H9 (cell line): ENCODE measurements at regions not wholly inside any gene's neighbourhood (a gene's known extent, or its start where the extent isn't known, plus 50 kb on each side); places are given as distances from the start of the nearest gene placed in this dataset.

Source experiments
- DNase-seq: peaks from one replicate; pipeline ENCODE4 v3.0.0-alpha.2; 2017
- H2AFZ ChIP-seq: one replicate; pipeline ENCODE4 v1.6.1; 2013; ENCODE audit warnings: mild to moderate bottlenecking, low read length, control low read depth, moderate library complexity
- H2AK5ac ChIP-seq: 2 replicates; pipeline ENCODE4 v1.6.1; 2013; ENCODE audit warnings: low read length, control low read depth, mixed read lengths; ENCODE audit not compliant: insufficient read length
- H2BK120ac ChIP-seq: one replicate; pipeline ENCODE4 v1.6.1; 2013; ENCODE audit warnings: low read depth, mild to moderate bottlenecking, low read length, control low read depth, inconsistent platforms; ENCODE audit not compliant: poor library complexity, severe bottlenecking
- H2BK12ac ChIP-seq: 2 replicates; pipeline ENCODE4 v1.6.1; 2013; ENCODE audit warnings: low read length, control low read depth, mixed read lengths, low read depth; ENCODE audit not compliant: insufficient read length
- H2BK15ac ChIP-seq: 2 replicates; pipeline ENCODE4 v1.6.1; 2013; ENCODE audit warnings: low read depth, low read length, control low read depth
- H2BK20ac ChIP-seq: one replicate; pipeline ENCODE4 v1.6.1; 2013; ENCODE audit warnings: low read depth, mild to moderate bottlenecking, low read length, control low read depth, inconsistent platforms; ENCODE audit not compliant: poor library complexity, severe bottlenecking
- H2BK5ac ChIP-seq: 2 replicates; pipeline ENCODE4 v1.6.1; 2013; ENCODE audit warnings: low read length, control low read depth, mixed read lengths; ENCODE audit not compliant: insufficient read length
- H3K14ac ChIP-seq: 2 replicates; pipeline ENCODE4 v1.6.1; 2013; ENCODE audit warnings: low read length, control low read depth; ENCODE audit not compliant: insufficient read depth
- H3K18ac ChIP-seq: 2 replicates; pipeline ENCODE4 v1.6.1; 2013; ENCODE audit warnings: low read depth, mild to moderate bottlenecking, mixed read lengths, low read length, control low read depth; ENCODE audit not compliant: insufficient read length
- H3K23ac ChIP-seq: 2 replicates; pipeline ENCODE4 v1.6.1; 2013; ENCODE audit warnings: low read length, control low read depth, mixed read lengths, low read depth; ENCODE audit not compliant: insufficient read length
- H3K23me2 ChIP-seq: 2 replicates; pipeline ENCODE4 v1.6.1; 2013; ENCODE audit warnings: low read depth, mild to moderate bottlenecking, mixed read lengths, low read length, control low read depth; ENCODE audit not compliant: insufficient read length, poor library complexity, severe bottlenecking
- H3K27ac ChIP-seq: 2 replicates; pipeline ENCODE4 v1.5.1; 2013; ENCODE audit warnings: low read length, control low read depth, mixed read lengths, low read depth; ENCODE audit not compliant: insufficient read length
- H3K27me3 ChIP-seq: 2 replicates; pipeline ENCODE4 v1.6.1; 2013; ENCODE audit warnings: low read length, control low read depth, inconsistent platforms; ENCODE audit not compliant: insufficient read depth
- H3K4ac ChIP-seq: 2 replicates; pipeline ENCODE4 v1.6.1; 2013; ENCODE audit warnings: low read depth, mild to moderate bottlenecking, control low read depth, inconsistent platforms, low read length, moderate library complexity
- H3K4me1 ChIP-seq: 2 replicates; pipeline ENCODE4 v1.6.1; 2013; ENCODE audit warnings: low read length, control low read depth, inconsistent platforms; ENCODE audit not compliant: insufficient read depth
- H3K4me2 ChIP-seq: 2 replicates; pipeline ENCODE4 v1.6.1; 2013; ENCODE audit warnings: low read length, control low read depth, mixed read lengths; ENCODE audit not compliant: insufficient read length, insufficient read depth
- H3K56ac ChIP-seq: 2 replicates; pipeline ENCODE4 v1.6.1; 2013; ENCODE audit warnings: low read depth, mild to moderate bottlenecking, mixed read lengths, low read length, control low read depth; ENCODE audit not compliant: insufficient read length
- H3K79me1 ChIP-seq: 2 replicates; pipeline ENCODE4 v1.6.1; 2013; ENCODE audit warnings: low read depth, mild to moderate bottlenecking, moderate library complexity, low read length, control low read depth, inconsistent platforms; ENCODE audit not compliant: insufficient read depth, poor library complexity, severe bottlenecking
- H3K79me2 ChIP-seq: 2 replicates; pipeline ENCODE4 v1.6.1; 2013; ENCODE audit warnings: low read length, control low read depth, inconsistent platforms; ENCODE audit not compliant: insufficient read depth
- H3K9ac ChIP-seq: 2 replicates; pipeline ENCODE4 v1.6.1; 2013; ENCODE audit warnings: low read length, control low read depth, mixed read lengths; ENCODE audit not compliant: insufficient read length; ENCODE audit errors: extremely low read depth
- H3K9me3 ChIP-seq: one replicate; pipeline ENCODE4 v1.6.1; 2013; ENCODE audit warnings: low read depth, low read length, inconsistent platforms; ENCODE audit not compliant: control insufficient read depth
- H3T11ph ChIP-seq: one replicate; pipeline ENCODE4 v1.6.1; 2013; ENCODE audit warnings: mild to moderate bottlenecking, low read length, control low read depth, inconsistent platforms
- H4K20me1 ChIP-seq: one replicate; pipeline ENCODE4 v1.6.1; 2013; ENCODE audit not compliant: control insufficient read depth, insufficient read length, insufficient read depth
- H4K5ac ChIP-seq: 2 replicates; pipeline ENCODE4 v1.6.1; 2013; ENCODE audit warnings: low read depth, mild to moderate bottlenecking, mixed read lengths, low read length, control low read depth; ENCODE audit not compliant: insufficient read length
- H4K8ac ChIP-seq: replicated peaks from 2 replicates; pipeline ENCODE4 v1.6.1; 2013; ENCODE audit warnings: low read length, control low read depth, mixed read lengths, low read depth; ENCODE audit not compliant: insufficient read length
- H4K91ac ChIP-seq: 2 replicates; pipeline ENCODE4 v1.6.1; 2013; ENCODE audit warnings: low read depth, mild to moderate bottlenecking, moderate library complexity, mixed read lengths, low read length, control low read depth; ENCODE audit not compliant: insufficient read length
- H3K27ac Mint-ChIP-seq, 3 experiments: 2 replicates in 2 of 3; 3 replicates in 1 of 3; pipeline ENCODE4 v1.8.0; 2020 to 2021; ENCODE audit warnings: mixed read lengths in 3 of 3, mild to moderate bottlenecking in 1 of 3, moderate library complexity in 1 of 3
- H3K27me3 Mint-ChIP-seq: 2 replicates; pipeline ENCODE4 v1.8.0; 2021; ENCODE audit warnings: low read depth, mild to moderate bottlenecking, moderate library complexity, mixed read lengths
- H3K36me3 Mint-ChIP-seq, 3 experiments: 2 replicates in 2 of 3; 3 replicates in 1 of 3; pipeline ENCODE4 v1.8.0; 2020 to 2021; ENCODE audit warnings: low read depth in 3 of 3, mixed read lengths in 3 of 3; ENCODE audit not compliant: insufficient read depth in 1 of 3
- H3K4me1 Mint-ChIP-seq, 2 experiments: 2 replicates each; pipeline ENCODE4 v1.8.0; 2020; ENCODE audit warnings: mixed read lengths in 2 of 2
- H3K4me3 Mint-ChIP-seq, 2 experiments: 2 replicates in 1 of 2; 3 replicates in 1 of 2; pipeline ENCODE4 v1.8.0; 2020 to 2021; ENCODE audit warnings: mild to moderate bottlenecking in 2 of 2, mixed read lengths in 2 of 2, moderate library complexity in 1 of 2
- H3K9me3 Mint-ChIP-seq, 2 experiments: 2 replicates in 1 of 2; 3 replicates in 1 of 2; pipeline ENCODE4 v1.8.0; 2020; ENCODE audit warnings: mild to moderate bottlenecking in 2 of 2, mixed read lengths in 2 of 2, moderate library complexity in 1 of 2
- CTCF ChIP-seq: fragments of 200-600 bp; sonication (generic); conservative IDR thresholded peaks from 3 replicates; pipeline ENCODE4 v1.8.0; 2021; ENCODE audit warnings: antibody characterized with exemption, mild to moderate bottlenecking
- WGBS: extraction: QIAGEN DNeasy Blood & Tissue Kit; methylation state at CpG from one replicate; pipeline ENCODE4 v1.1.7; 2013; ENCODE audit warnings: missing lambda C conversion rate, low lambda C conversion rate, mixed read lengths; ENCODE audit not compliant: insufficient read length; ENCODE audit errors: extremely low coverage; 5-methylcytosine and 5-hydroxymethylcytosine counted together

GRCh38 chr5:166488560-166488959, 1802.9 kb upstream of the WWC1 start:
- Mint-ChIP-seq H3K36me3 (peaks cover 0 to 2% (median 1%) of the 10 kb centered on the region in 3 experiments; a peak in 3 of 7 replicates), H3K4me3 (no peak overlapping the region), H3K27ac (peak overlapping the region in 2 of 3 experiments; percentile 25 to 42; a peak in 3 of 7 replicates), H3K9me3 (no peaks in the 10 kb centered on the region; a peak in 1 of 5 replicates), H3K4me1 (peaks cover 17 to 23% of the 10 kb centered on the region in 2 experiments), H3K27me3 (no peaks in the 10 kb centered on the region)
- Histone ChIP-seq H3K23ac (no peak overlapping the region), H2AFZ (no peak overlapping the region), H3K56ac (no peak overlapping the region), H3K4me2 (no peak overlapping the region), H4K8ac (no peak overlapping the region), H2AK5ac (no peak overlapping the region), H3K23me2 (no peaks in the 10 kb centered on the region), H3K18ac (no peak overlapping the region), H3K79me2 (no peaks in the 10 kb centered on the region), H4K91ac (no peak overlapping the region), H2BK20ac (no peak overlapping the region), H3K4ac (no peak overlapping the region), H2BK12ac (no peak overlapping the region), H3K9me3 (no peaks in the 10 kb centered on the region), H3K9ac (no peak overlapping the region), H3K27me3 (no peaks in the 10 kb centered on the region), H3K27ac (no peak overlapping the region), H3K14ac (no peak overlapping the region), H4K5ac (no peak overlapping the region), H2BK120ac (no peak overlapping the region), H3K4me1 (peaks cover 7% of the 10 kb centered on the region; the same call in 1 of the 2 replicates), H3K79me1 (no peaks in the 10 kb centered on the region), H4K20me1 (no peaks in the 10 kb centered on the region), H2BK15ac (no peak overlapping the region), H2BK5ac (no peak overlapping the region), H3T11ph (no peak overlapping the region)
- no peak for TF ChIP-seq CTCF
- DNase-seq = no peak
- no CpG with 5 or more reads among the region's 3 CpGs for WGBS
